GM13977 (cell line): ENCODE measurements at regions not wholly inside any gene's neighbourhood (a gene's known extent, or its start where the extent isn't known, plus 50 kb on each side); places are given as distances from the start of the nearest gene placed in this dataset.

ENCODE experiments used
- DNase-seq: peaks from one replicate; pipeline ENCODE4 v3.0.0; 2012; ENCODE audit warnings: low spot score
- CTCF ChIP-seq: IDR thresholded peaks from 2 replicates; pipeline ENCODE4 v1.5.1; 2012; ENCODE audit warnings: mild to moderate bottlenecking, control low read depth; ENCODE audit not compliant: insufficient read depth; ENCODE audit errors: extremely low read depth, missing control alignments
- in situ Hi-C: fragments of 300-500 bp; cut with MboI; formaldehyde crosslinking; loops from one replicate; pipeline ENCODE4 v1.12.0; 2022; ENCODE audit warnings: low sequenced_read_pairs, low pct_unique_long_range_greater_than_20kb, mixed read lengths, inconsistent platforms; ENCODE audit not compliant: unreplicated experiment

GRCh38 chr17:6240001-6240400 lies 169.8 kb downstream of the WSCD1 start:
- in situ Hi-C loops, result no loop called here
- TF ChIP-seq CTCF, result no peak
- no peak for DNase-seq

GRCh38 chr17:6239241-6239798 lies 169.1 kb downstream of the WSCD1 start:
- no peak for DNase-seq
- TF ChIP-seq CTCF, result no peak
- in situ Hi-C loops, result no loop called here

- TF ChIP-seq CTCF, result no peak
- in situ Hi-C loops, result no loop called here
- no peak for DNase-seq
These were observed 163.7 kb downstream of the WSCD1 start for GRCh38 chr17:6233856-6234255.

- no peak for TF ChIP-seq CTCF
- in situ Hi-C loops, result no loop called here
- DNase-seq, result no peak
These were observed 163.2 kb downstream of the WSCD1 start for GRCh38 chr17:6233339-6233738.

- no peak for DNase-seq
- in situ Hi-C loops, result no loop called here
- no peak for TF ChIP-seq CTCF
These were observed 162.5 kb downstream of the WSCD1 start for GRCh38 chr17:6232732-6233101.

GRCh38 chr17:6231886-6232731 lies 161.9 kb downstream of the WSCD1 start:
- in situ Hi-C loops, result no loop called here
- DNase-seq, result no peak
- TF ChIP-seq CTCF, result no peak
